AG04450 (cell line): ENCODE measurements at regions not wholly inside any gene's neighbourhood (a gene's known extent, or its start where the extent isn't known, plus 50 kb on each side); places are given as distances from the start of the nearest gene placed in this dataset.
"Not testable (repeated sequence)": the region's sequence is repeated elsewhere in the genome, so short reads cannot be mapped to it uniquely, and the experiment has no call there.

ENCODE experiments used
- CTCF ChIA-PET: fragments of 300-600, 350-600 bp; formaldehyde crosslinking; extraction: SDS; loops from one replicate; lab custom pipeline; 2022; ENCODE audit warnings: antibody characterized with exemption, inconsistent platforms; lab: Charles Lee
- POLR2A ChIA-PET: fragments of 350-600 bp; formaldehyde crosslinking; extraction: SDS; loops from one replicate; lab custom pipeline; 2021; ENCODE audit warnings: antibody characterized with exemption, inconsistent platforms; lab: Yijun Ruan, JAX
- DNase-seq: peaks from one replicate; pipeline ENCODE4 v3.0.0-alpha.2; 2011; ENCODE audit warnings: low read depth, low spot score
- H3K27ac ChIP-seq: one replicate; pipeline ENCODE4 v1.5.1; 2012; ENCODE audit warnings: low read depth, low read length, control low read depth
- H3K27me3 ChIP-seq: one replicate; pipeline ENCODE4 v1.6.0; 2012; ENCODE audit warnings: low read length; ENCODE audit not compliant: control insufficient read depth, insufficient read depth
- H3K4me3 ChIP-seq: 2 replicates; pipeline ENCODE4 v1.5.1; 2011; ENCODE audit warnings: mild to moderate bottlenecking, low read depth, low read length, control low read depth
- H3K9me3 ChIP-seq: 2 replicates; pipeline ENCODE4 v1.5.1; 2012; ENCODE audit warnings: low read length; ENCODE audit not compliant: control insufficient read depth, insufficient read depth
- TF ChIP-seq, protein P1 (sequence below): IDR thresholded peaks from 2 replicates; pipeline ENCODE4 v1.5.1; 2011; ENCODE audit warnings: low read depth, low read length, control low read depth, inconsistent platforms

DNA sequence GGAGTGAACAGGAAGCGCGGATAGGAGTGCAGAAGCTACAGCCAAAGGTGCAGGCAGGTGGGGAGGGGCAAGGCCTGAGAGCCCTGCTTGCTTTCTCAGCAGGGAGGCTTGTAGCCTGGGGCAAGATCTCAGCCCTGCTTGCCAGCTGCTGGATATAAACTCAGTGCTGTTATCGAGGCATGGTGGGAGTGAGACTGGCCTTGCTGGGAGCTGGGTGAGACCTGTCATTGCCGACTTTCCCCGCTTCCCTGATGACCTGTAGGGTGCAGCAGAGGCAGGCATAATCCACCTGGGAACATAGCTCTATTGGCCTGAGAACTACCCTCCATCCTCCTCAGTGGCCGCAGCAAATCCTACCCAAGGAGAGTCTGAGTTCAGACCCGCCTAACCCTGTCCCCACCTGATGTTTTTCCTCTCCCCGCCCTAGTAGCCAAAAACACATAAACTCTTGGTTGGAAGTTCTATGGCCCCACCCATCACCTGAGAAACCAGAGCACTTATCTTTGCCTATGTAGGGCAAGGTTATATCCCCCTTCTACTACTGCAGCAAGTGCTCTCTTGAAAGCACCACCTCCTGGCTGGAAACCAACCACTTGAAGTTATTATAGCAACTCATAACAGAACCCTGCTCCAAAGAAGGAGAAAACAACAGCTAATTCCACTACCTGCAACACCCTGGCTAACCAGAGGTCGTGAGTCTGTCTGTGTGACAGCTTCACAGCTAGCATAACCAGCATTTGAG is 80.7 kb downstream of the FHIP1A start:
- CTCF ChIA-PET, result no interaction called here
- POLR2A ChIA-PET, result no interaction called here

DNA sequence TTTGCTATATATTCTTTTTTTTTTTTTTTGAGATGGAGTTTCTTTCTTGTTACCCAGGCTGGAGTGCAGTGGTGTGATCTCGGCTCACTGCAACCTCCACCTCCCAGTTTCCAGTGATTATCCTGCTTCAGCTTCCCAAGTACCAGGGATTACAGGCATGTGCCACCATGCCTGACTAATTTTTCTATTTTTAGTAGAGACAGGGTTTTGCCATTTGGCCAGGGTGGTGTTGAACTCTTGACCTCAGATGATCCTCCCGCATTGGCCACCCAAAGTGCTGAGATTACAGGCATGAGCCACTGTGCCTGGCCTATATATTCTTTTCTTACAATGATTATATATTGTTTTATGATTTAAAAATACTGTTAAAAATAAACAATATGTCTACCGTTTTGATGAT is 86.6 kb downstream of the FHIP1A start:
- H3K4me3 ChIP-seq, H3K27ac ChIP-seq, H3K9me3 ChIP-seq, H3K27me3 ChIP-seq, DNase-seq, POLR2A ChIA-PET: not testable (repeated sequence)
- CTCF ChIA-PET, result interaction anchor here (1.7 kb wide), 1 partner anchor 12 kb away, joined by 5 read pairs; no protein-coding TSS in a partner anchor

More for the DNA sequence above, 80.7 kb downstream of the FHIP1A start:
- H3K27ac ChIP-seq, result no peak overlapping the region
- no peaks in the 10 kb centered on the region for H3K27me3 ChIP-seq
- TF ChIP-seq, protein P1, sequence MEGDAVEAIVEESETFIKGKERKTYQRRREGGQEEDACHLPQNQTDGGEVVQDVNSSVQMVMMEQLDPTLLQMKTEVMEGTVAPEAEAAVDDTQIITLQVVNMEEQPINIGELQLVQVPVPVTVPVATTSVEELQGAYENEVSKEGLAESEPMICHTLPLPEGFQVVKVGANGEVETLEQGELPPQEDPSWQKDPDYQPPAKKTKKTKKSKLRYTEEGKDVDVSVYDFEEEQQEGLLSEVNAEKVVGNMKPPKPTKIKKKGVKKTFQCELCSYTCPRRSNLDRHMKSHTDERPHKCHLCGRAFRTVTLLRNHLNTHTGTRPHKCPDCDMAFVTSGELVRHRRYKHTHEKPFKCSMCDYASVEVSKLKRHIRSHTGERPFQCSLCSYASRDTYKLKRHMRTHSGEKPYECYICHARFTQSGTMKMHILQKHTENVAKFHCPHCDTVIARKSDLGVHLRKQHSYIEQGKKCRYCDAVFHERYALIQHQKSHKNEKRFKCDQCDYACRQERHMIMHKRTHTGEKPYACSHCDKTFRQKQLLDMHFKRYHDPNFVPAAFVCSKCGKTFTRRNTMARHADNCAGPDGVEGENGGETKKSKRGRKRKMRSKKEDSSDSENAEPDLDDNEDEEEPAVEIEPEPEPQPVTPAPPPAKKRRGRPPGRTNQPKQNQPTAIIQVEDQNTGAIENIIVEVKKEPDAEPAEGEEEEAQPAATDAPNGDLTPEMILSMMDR, result no peak
- no peak for DNase-seq
- no peak overlapping the region for H3K4me3 ChIP-seq
- H3K9me3 ChIP-seq, result no peaks in the 10 kb centered on the region

DNA sequence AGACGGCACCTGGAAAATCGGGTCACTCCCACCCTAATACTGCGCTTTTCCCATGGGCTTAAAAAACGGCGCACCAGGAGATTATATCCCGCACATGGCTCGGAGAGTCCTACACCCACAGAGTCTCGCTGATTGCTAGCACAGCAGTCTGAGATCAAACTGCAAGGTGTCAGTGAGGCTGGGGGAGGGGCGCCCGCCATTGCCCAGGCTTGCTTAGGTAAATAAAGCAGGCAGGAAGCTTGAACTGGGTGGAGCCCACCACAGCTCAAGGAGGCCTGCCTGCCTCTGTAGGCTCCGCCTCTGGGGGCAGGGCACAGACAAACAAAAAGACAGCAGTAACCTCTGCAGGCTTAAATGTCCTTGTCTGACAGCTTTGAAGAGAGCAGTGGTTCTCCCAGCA is 102.6 kb downstream of the FHIP1A start:
- H3K27me3 ChIP-seq, POLR2A ChIA-PET, DNase-seq, H3K9me3 ChIP-seq, H3K4me3 ChIP-seq, CTCF ChIA-PET, H3K27ac ChIP-seq: not testable (repeated sequence)

DNA sequence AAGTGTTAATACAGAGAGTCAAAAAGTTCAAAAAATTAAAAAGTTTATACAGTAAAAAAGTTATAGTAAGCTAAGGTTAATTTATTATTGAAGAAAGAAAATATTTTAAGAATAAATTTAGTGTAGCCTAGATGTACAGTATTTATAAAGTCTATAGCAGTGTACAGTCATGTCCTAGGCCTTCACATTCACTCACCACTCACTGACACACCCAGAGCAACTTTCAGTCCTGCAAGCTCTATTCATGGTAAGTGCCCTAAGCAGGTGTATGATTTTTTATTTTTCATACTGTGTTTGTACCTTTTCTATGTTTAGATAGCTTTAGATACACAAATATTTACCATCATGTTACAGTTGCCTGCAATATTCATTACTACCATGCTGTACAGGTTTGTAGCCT is 108.9 kb downstream of the FHIP1A start:
- DNase-seq, result no peak
- no peaks in the 10 kb centered on the region for H3K9me3 ChIP-seq
- CTCF ChIA-PET, result no interaction called here
- H3K27me3 ChIP-seq, result no peaks in the 10 kb centered on the region
- POLR2A ChIA-PET, result no interaction called here
- TF ChIP-seq, protein P1, result no peak
- no peak overlapping the region for H3K4me3 ChIP-seq
- no peak overlapping the region for H3K27ac ChIP-seq

DNA sequence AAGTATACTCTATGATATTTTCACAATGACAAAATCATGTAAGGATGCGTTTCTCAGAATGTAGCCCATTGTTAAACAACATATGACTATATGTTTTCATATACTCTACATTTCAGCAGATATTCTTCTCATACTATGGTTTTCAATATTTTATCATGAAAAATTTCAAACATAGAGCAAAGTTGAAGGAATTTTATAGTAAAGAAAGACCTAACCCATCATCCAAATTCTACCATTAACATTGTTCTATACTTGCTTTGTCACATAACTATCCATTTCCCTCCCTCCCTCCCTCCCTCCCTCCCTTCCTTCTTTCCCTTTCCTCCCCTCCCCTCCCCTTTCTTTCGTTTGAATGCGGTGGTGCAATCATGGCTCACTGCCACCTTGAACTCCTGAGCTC is 109.4 kb downstream of the FHIP1A start:
- no peak for DNase-seq
- H3K27me3 ChIP-seq, result no peaks in the 10 kb centered on the region
- ChIA-PET POLR2A (no interaction called here), CTCF (no interaction called here)
- H3K4me3 ChIP-seq, result no peak overlapping the region
- TF ChIP-seq, protein P1, result no peak
- H3K27ac ChIP-seq, result no peak overlapping the region
- H3K9me3 ChIP-seq, result no peaks in the 10 kb centered on the region

DNA sequence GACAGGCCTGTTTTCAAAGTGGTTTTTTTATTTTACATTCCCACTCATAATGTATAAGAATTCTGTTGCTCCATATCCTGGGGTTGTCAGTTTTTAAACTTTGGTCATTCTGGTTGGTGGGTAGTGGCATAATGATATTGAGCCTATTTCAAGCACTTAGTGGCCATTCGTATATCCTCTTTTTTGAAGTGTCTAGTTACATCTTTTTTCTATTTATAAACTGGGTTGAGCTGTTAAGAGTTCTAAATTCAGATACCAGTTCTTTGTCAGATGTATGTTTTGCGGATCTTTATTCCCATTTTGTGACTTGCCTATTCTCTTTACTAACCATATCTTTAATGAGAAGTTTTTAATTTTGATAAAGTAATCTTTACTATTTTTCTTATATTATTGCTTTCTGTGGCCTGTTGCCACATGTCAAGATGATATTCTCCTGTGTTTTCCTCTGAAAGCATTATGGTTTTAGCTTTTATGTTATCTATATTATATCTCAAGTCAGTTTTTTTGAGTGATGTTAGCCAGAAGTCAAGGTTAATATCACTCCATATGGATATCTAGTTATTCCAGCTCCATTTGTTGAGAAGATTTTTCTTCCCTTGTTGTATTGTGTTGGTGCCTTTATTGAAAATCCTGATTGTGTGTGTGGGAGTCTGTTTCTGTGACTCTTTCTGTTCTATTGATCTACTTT is 110.9 kb downstream of the FHIP1A start:
- Histone ChIP-seq H3K9me3 (no peaks in the 10 kb centered on the region), H3K4me3 (no peak overlapping the region), H3K27ac (no peak overlapping the region), H3K27me3 (no peaks in the 10 kb centered on the region)
- TF ChIP-seq, protein P1, result no peak
- no peak for DNase-seq
- CTCF ChIA-PET, result no interaction called here
- POLR2A ChIA-PET, result no interaction called here
